SH-SY5Y (cell line): ENCODE measurements at regions not wholly inside any gene's neighbourhood (a gene's known extent, or its start where the extent isn't known, plus 50 kb on each side); places are given as distances from the start of the nearest gene placed in this dataset.

Experiments
- GATA2 ChIP-seq: IDR thresholded peaks from 2 replicates; pipeline ENCODE4 v1.6.1; 2011; ENCODE audit warnings: mild to moderate bottlenecking, low read depth, low read length
- GATA3 ChIP-seq: IDR thresholded peaks from 2 replicates; pipeline ENCODE4 v1.6.1; 2011; ENCODE audit warnings: low read depth, mild to moderate bottlenecking, low read length, moderate library complexity

DNA sequence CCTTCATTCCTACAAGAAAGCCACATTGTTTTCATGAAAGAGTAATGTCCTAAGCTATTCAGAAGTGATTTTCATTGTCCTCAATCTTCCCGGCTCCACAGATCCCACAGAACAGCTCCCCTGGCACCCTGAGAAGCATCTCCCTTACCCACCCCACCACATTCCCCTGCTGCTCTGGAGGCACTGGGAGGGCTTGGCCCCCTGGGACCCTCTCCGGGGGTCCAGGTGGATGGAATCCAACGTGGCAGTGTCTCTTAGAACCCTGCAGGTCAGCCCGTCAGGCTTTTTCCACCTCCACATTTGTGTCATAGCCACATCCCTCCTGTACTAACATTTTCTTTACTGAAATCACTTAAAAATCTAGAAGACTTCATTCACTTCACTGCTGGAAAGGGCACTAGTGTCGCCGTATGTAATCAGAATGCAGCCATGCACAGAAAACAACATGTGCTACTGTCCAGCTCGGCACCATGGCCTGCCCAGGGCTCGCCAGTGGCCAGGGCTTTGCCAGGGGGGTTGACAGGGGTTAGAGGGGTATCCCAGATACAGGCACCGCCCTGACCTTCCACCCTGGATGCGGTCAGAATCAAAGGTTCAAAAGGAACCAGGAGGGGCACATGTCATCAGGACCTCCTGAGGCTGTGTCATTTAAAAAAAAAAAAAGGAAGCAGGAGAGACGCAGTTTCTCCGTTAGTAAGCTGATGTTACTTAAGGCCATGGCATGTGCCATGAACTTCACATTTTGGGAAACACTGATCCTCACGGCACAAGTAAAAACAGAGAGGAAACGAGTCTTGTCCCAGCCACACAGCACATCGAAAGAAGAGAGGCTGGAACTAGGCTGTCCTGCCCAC lies 106.3 kb downstream of the LSM3 start:
- TF ChIP-seq GATA2 (no peak), GATA3 (no peak)
